Nephron progenitor cell (in vitro differentiated cells): ENCODE measurements at regions not wholly inside any gene's neighbourhood (a gene's known extent, or its start where the extent isn't known, plus 50 kb on each side); places are given as distances from the start of the nearest gene placed in this dataset.

Experiments
- DNase-seq: peaks from one replicate; pipeline ENCODE4 v3.0.0; 2021
- H3K27ac Mint-ChIP-seq: 2 replicates; pipeline ENCODE4 v1.8.0; 2021; ENCODE audit warnings: mild to moderate bottlenecking, moderate library complexity, mixed read lengths
- H3K27me3 Mint-ChIP-seq: 2 replicates; pipeline ENCODE4 v1.8.0; 2021; ENCODE audit warnings: mild to moderate bottlenecking, low read depth, mixed read lengths; ENCODE audit not compliant: poor library complexity
- H3K36me3 Mint-ChIP-seq: 2 replicates; pipeline ENCODE4 v1.8.0; 2021; ENCODE audit warnings: low read depth, mixed read lengths
- H3K4me1 Mint-ChIP-seq: 2 replicates; pipeline ENCODE4 v1.8.0; 2021; ENCODE audit warnings: mixed read lengths
- H3K4me3 Mint-ChIP-seq: 2 replicates; pipeline ENCODE4 v1.8.0; 2021; ENCODE audit warnings: mild to moderate bottlenecking, moderate library complexity, mixed read lengths
- H3K9me3 Mint-ChIP-seq: 2 replicates; pipeline ENCODE4 v1.8.0; 2021; ENCODE audit warnings: mild to moderate bottlenecking, moderate library complexity, mixed read lengths
- TF ChIP-seq, protein P1 (sequence below): fragments of 200-600 bp; sonication (generic); IDR thresholded peaks from 2 replicates; pipeline ENCODE4 v1.5.0; 2021; ENCODE audit warnings: antibody characterized with exemption

DNA sequence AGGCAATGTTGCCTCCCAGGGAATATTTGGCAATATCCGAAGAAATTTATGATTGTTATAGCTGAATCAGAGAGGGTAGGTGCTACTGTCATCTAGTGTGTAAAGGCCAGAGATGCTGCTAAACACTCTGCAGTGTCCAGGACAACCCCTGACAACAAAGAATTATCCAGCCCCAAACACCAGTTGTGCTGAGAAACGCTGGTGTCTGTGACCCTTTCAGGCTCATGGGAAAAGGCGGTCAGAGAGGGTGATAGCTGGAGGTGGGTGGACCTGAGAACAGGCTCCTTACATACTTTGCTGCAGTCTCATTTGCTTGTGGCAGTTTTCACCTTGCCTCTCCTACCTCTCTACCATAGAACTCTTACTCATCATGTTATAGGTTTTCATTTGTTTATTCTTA lies 295.3 kb upstream of the DMRT1 start:
- Mint-ChIP-seq H3K9me3 (peaks cover 12% of the 10 kb centered on the region), H3K4me3 (peak overlapping the region; percentile 75), H3K27me3 (peaks cover 3% of the 10 kb centered on the region), H3K27ac (peak overlapping the region; percentile 96), H3K4me1 (peaks cover 71% of the 10 kb centered on the region), H3K36me3 (peaks cover 27% of the 10 kb centered on the region)
- DNase-seq = no peak
- TF ChIP-seq, protein P1, sequence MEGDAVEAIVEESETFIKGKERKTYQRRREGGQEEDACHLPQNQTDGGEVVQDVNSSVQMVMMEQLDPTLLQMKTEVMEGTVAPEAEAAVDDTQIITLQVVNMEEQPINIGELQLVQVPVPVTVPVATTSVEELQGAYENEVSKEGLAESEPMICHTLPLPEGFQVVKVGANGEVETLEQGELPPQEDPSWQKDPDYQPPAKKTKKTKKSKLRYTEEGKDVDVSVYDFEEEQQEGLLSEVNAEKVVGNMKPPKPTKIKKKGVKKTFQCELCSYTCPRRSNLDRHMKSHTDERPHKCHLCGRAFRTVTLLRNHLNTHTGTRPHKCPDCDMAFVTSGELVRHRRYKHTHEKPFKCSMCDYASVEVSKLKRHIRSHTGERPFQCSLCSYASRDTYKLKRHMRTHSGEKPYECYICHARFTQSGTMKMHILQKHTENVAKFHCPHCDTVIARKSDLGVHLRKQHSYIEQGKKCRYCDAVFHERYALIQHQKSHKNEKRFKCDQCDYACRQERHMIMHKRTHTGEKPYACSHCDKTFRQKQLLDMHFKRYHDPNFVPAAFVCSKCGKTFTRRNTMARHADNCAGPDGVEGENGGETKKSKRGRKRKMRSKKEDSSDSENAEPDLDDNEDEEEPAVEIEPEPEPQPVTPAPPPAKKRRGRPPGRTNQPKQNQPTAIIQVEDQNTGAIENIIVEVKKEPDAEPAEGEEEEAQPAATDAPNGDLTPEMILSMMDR = no peak

DNA sequence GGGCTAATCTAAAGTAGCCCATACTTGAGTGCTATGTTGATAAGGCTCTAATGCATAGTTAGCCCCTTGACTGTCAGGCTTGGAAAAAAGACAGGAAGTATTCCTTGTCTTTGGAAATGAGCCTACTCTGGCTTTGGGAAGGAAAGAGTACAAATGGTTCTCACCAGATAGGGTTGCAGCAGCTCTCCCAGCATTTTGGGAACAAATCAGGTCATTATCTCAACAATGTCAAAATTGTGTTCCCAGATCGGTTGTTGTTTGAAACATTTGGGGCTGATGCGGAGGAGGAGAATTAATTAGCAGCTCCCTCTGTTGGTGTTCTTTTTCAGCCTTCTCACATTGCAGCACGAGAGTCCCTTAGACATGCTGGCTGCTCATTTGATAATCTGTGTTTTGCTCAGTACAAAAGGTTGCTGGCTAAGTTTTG lies 294.7 kb upstream of the DMRT1 start:
- peaks cover 8% of the 10 kb centered on the region for H3K9me3 Mint-ChIP-seq
- no peak for DNase-seq
- peak overlapping the region; percentile 96 for H3K27ac Mint-ChIP-seq
- peaks cover 3% of the 10 kb centered on the region for H3K27me3 Mint-ChIP-seq
- peaks cover 74% of the 10 kb centered on the region for H3K4me1 Mint-ChIP-seq
- TF ChIP-seq, protein P1 = peak; percentile 11
- peaks cover 28% of the 10 kb centered on the region for H3K36me3 Mint-ChIP-seq
- peak overlapping the region; percentile 75 for H3K4me3 Mint-ChIP-seq

DNA sequence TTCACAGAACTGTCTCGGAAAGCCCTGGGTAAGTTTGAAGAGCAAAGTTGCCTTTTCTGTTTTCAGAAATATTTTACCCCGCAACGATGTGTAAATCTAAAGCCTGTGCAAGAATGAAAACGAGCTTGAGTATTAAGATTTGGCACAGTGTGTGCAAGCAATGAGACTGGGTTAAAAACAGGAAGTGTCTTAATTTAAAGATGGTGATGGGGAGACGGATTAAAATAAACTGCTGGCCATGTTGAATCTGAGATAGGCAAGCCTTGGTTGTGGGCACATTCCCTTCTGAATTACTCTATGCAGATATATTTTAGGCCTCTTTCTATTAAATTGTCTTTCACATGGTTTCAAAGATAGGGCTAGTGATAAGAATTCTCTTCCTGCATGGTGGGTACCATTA lies 294.2 kb upstream of the DMRT1 start:
- peaks cover 4% of the 10 kb centered on the region for H3K9me3 Mint-ChIP-seq
- H3K4me3 Mint-ChIP-seq = peak overlapping the region; percentile 75

GRCh38 chr9:549455-549997 lies 292.0 kb upstream of the DMRT1 start:
- TF ChIP-seq, protein P1 = no peak

More for the DNA sequence above, 294.2 kb upstream of the DMRT1 start:
- Mint-ChIP-seq H3K27me3 (peaks cover 3% of the 10 kb centered on the region), H3K4me1 (peaks cover 74% of the 10 kb centered on the region), H3K36me3 (peaks cover 29% of the 10 kb centered on the region), H3K27ac (peak overlapping the region; percentile 96)
- no peak for DNase-seq
- TF ChIP-seq, protein P1 = no peak

GRCh38 chr9:550333-550732 lies 291.2 kb upstream of the DMRT1 start:
- H3K4me3 Mint-ChIP-seq = peak overlapping the region; percentile 2
- peak overlapping the region; percentile 41 for H3K27ac Mint-ChIP-seq
- H3K4me1 Mint-ChIP-seq = peaks cover 56% of the 10 kb centered on the region
- peaks cover 24% of the 10 kb centered on the region for H3K36me3 Mint-ChIP-seq
- no peaks in the 10 kb centered on the region for H3K27me3 Mint-ChIP-seq
- no peak for DNase-seq
- H3K9me3 Mint-ChIP-seq = no peaks in the 10 kb centered on the region
- TF ChIP-seq, protein P1 = no peak

More at GRCh38 chr9:549455-549997, 292.0 kb upstream of the DMRT1 start:
- H3K27ac Mint-ChIP-seq = peak overlapping the region; percentile 84
- peaks cover 64% of the 10 kb centered on the region for H3K4me1 Mint-ChIP-seq
- H3K27me3 Mint-ChIP-seq = no peaks in the 10 kb centered on the region
- no peak for DNase-seq
- H3K9me3 Mint-ChIP-seq = no peaks in the 10 kb centered on the region
- peaks cover 24% of the 10 kb centered on the region for H3K36me3 Mint-ChIP-seq
- H3K4me3 Mint-ChIP-seq = peak overlapping the region; percentile 60
